DND-41 (cell line): ENCODE measurements at regions not wholly inside any gene's neighbourhood (a gene's known extent, or its start where the extent isn't known, plus 50 kb on each side); places are given as distances from the start of the nearest gene placed in this dataset.

Source experiments
- ATAC-seq: fragments of 200-7000 bp; cut with Tn5 transposase; 3 replicates; pipeline ENCODE4 v1.9.1; 2021; ENCODE audit warnings: low read depth; ENCODE audit not compliant: insufficient read depth
- DNase-seq: peaks from one replicate; pipeline ENCODE4 v3.0.0-alpha.2; 2020
- H2AFZ ChIP-seq: 2 replicates; pipeline ENCODE4 v1.6.0; 2012; ENCODE audit warnings: low read depth, low read length
- H3K27ac ChIP-seq: 2 replicates; pipeline ENCODE4 v1.5.1; 2012; ENCODE audit warnings: low read length, inconsistent platforms
- H3K27me3 ChIP-seq: fragments of 200-600 bp; sonication (generic); 2 replicates; pipeline ENCODE4 v1.6.0; 2012; ENCODE audit warnings: low read length, mild to moderate bottlenecking, inconsistent platforms; ENCODE audit not compliant: insufficient read depth, poor library complexity
- H3K36me3 ChIP-seq: 2 replicates; pipeline ENCODE4 v1.5.1; 2012; ENCODE audit warnings: low read length, inconsistent platforms; ENCODE audit not compliant: insufficient read depth
- H3K4me1 ChIP-seq: 2 replicates; pipeline ENCODE4 v1.5.1; 2012; ENCODE audit warnings: mild to moderate bottlenecking, low read length; ENCODE audit not compliant: insufficient read depth
- H3K4me2 ChIP-seq: 2 replicates; pipeline ENCODE4 v1.6.0; 2012; ENCODE audit warnings: mild to moderate bottlenecking, moderate library complexity, low read length, inconsistent platforms; ENCODE audit not compliant: insufficient read depth
- H3K4me3 ChIP-seq, 2 experiments: fragments of 200-600 bp in 1 of 2; shearing (Covaris generic) in 1 of 2; 2 replicates each; pipeline ENCODE4 v1.5.1; 2012 to 2016; ENCODE audit warnings: inconsistent platforms in 2 of 2, low read length in 2 of 2, mild to moderate bottlenecking in 2 of 2, low read depth in 1 of 2, moderate library complexity in 1 of 2
- H3K79me2 ChIP-seq: 2 replicates; pipeline ENCODE4 v1.6.0; 2012; ENCODE audit warnings: low read length, inconsistent platforms; ENCODE audit not compliant: insufficient read depth
- H3K9ac ChIP-seq: 2 replicates; pipeline ENCODE4 v1.6.0; 2012; ENCODE audit warnings: low read depth, mild to moderate bottlenecking, inconsistent platforms, low read length, moderate library complexity
- H3K9me3 ChIP-seq: 2 replicates; pipeline ENCODE4 v1.5.1; 2012; ENCODE audit warnings: low read length, moderate library complexity, mild to moderate bottlenecking, inconsistent platforms; ENCODE audit not compliant: insufficient read depth, severe bottlenecking
- H4K20me1 ChIP-seq: 2 replicates; pipeline ENCODE4 v1.6.0; 2012; ENCODE audit warnings: low read length; ENCODE audit not compliant: insufficient read depth
- CTCF ChIP-seq: IDR thresholded peaks from 2 replicates; pipeline ENCODE4 v1.5.1; 2012; ENCODE audit warnings: borderline replicate concordance, low read length, moderate library complexity, mild to moderate bottlenecking; ENCODE audit not compliant: poor library complexity, severe bottlenecking; ENCODE audit errors: extremely low read depth
- EZH2 ChIP-seq: IDR thresholded peaks from 3 replicates; pipeline ENCODE4 v1.6.1; 2012; ENCODE audit warnings: borderline replicate concordance, low read depth, mild to moderate bottlenecking, moderate library complexity, low read length, inconsistent platforms; ENCODE audit not compliant: severe bottlenecking

DNA sequence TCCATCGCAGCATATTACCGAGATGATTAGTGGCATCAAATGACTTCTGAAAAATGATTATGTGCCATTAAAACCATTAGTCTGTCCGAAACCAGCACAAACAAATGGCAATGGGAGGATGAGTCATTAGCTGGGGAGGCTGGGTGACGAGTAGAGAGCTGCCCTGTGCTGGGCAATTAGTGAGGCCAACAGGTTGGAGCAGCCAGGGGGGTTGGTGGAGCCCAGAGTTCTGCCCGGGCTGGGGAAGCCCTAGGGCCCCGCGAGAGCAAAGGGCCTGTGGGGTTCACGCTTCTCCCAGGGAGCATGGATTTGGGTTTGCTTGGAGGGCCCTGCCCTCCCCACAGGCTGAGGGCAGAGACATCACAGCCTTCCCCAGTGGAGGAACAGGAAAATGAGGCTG lies 152.1 kb upstream of the RPL38 start:
- peaks cover 4% of the 10 kb centered on the region for H3K27me3 ChIP-seq
- DNase-seq (no peak), ATAC-seq (no peak)
- H3K36me3 ChIP-seq, result no peaks in the 10 kb centered on the region
- peaks cover 8% of the 10 kb centered on the region for H3K4me1 ChIP-seq
- H3K27ac ChIP-seq, result no peak overlapping the region
- H3K4me2 ChIP-seq, result no peak overlapping the region
- H2AFZ ChIP-seq, result no peak overlapping the region
- H3K79me2 ChIP-seq, result no peaks in the 10 kb centered on the region
- H3K9me3 ChIP-seq, result no peaks in the 10 kb centered on the region
- no peaks in the 10 kb centered on the region for H4K20me1 ChIP-seq
- no peak overlapping the region for H3K4me3 ChIP-seq
- TF ChIP-seq CTCF (no peak), EZH2 (no peak)
- H3K9ac ChIP-seq, result no peak overlapping the region

GRCh38 chr17:74052993-74053711 lies 150.3 kb upstream of the RPL38 start:
- no peak overlapping the region for H2AFZ ChIP-seq
- no peaks in the 10 kb centered on the region for H3K9me3 ChIP-seq
- TF ChIP-seq EZH2, result no peak
- no peak for TF ChIP-seq CTCF

GRCh38 chr17:74053712-74054078 lies 149.8 kb upstream of the RPL38 start:
- no peaks in the 10 kb centered on the region for H3K9me3 ChIP-seq
- no peak overlapping the region for H3K27ac ChIP-seq
- no peaks in the 10 kb centered on the region for H3K79me2 ChIP-seq
- H3K4me2 ChIP-seq, result no peak overlapping the region
- no peak overlapping the region for H3K4me3 ChIP-seq
- no peak overlapping the region for H3K9ac ChIP-seq
- no peaks in the 10 kb centered on the region for H3K4me1 ChIP-seq
- no peak overlapping the region for H2AFZ ChIP-seq
- H4K20me1 ChIP-seq, result no peaks in the 10 kb centered on the region
- DNase-seq (no peak), ATAC-seq (no peak)
- TF ChIP-seq CTCF (no peak), EZH2 (no peak)
- peaks cover 4% of the 10 kb centered on the region for H3K27me3 ChIP-seq
- no peaks in the 10 kb centered on the region for H3K36me3 ChIP-seq

More at GRCh38 chr17:74052993-74053711, 150.3 kb upstream of the RPL38 start:
- H3K27ac ChIP-seq, result no peak overlapping the region
- H4K20me1 ChIP-seq, result no peaks in the 10 kb centered on the region
- no peak overlapping the region for H3K9ac ChIP-seq
- ATAC-seq, result no peak
- H3K4me3 ChIP-seq, result no peak overlapping the region
- DNase-seq, result no peak
- no peaks in the 10 kb centered on the region for H3K79me2 ChIP-seq
- peaks cover 2% of the 10 kb centered on the region for H3K4me1 ChIP-seq
- no peak overlapping the region for H3K4me2 ChIP-seq
- H3K36me3 ChIP-seq, result no peaks in the 10 kb centered on the region
- H3K27me3 ChIP-seq, result peaks cover 4% of the 10 kb centered on the region
